Activated naive CD4-positive, alpha-beta T cell (primary cell): ENCODE measurements at regions not wholly inside any gene's neighbourhood (a gene's known extent, or its start where the extent isn't known, plus 50 kb on each side); places are given as distances from the start of the nearest gene placed in this dataset.
A peak's percentile ranks its signal among the peaks of the same experiment; 100 is the strongest.

Experiments
- DNase-seq, 4 experiments: peaks; one replicate each; lab custom pipeline; 2025; lab: John Stamatoyannopoulos, UW

GRCh38 chr3:31224936-31225335 is 307.8 kb upstream of the STT3B start:
- DNase-seq, result no peak

- no peak for DNase-seq
Observed at GRCh38 chr3:31225923-31226322, 306.8 kb upstream of the STT3B start.

- DNase-seq, result peak in 1 of 4 experiments; percentile 10
Observed at GRCh38 chr3:31226346-31226745, 306.4 kb upstream of the STT3B start.

DNA sequence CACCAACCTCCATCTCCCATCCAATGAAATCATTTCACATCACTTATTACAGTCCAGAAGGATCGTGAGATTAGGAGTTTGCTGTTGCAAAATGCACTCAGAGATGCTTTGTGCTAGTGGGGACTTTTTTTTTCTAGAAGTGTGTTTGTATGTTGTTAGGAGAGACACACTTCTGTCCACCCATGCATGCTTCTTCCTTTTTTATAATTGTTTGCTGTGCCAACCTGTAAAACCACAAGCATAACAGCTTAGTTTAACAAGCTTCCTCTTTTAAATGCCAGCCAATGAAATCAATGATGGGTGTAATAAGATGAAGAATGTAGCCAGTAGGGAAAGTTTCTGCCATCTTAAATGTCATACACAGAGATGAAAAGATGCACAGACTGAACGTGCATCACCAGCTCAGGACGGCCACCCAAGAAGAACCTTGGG is 305.6 kb upstream of the STT3B start:
- DNase-seq, result no peak

DNA sequence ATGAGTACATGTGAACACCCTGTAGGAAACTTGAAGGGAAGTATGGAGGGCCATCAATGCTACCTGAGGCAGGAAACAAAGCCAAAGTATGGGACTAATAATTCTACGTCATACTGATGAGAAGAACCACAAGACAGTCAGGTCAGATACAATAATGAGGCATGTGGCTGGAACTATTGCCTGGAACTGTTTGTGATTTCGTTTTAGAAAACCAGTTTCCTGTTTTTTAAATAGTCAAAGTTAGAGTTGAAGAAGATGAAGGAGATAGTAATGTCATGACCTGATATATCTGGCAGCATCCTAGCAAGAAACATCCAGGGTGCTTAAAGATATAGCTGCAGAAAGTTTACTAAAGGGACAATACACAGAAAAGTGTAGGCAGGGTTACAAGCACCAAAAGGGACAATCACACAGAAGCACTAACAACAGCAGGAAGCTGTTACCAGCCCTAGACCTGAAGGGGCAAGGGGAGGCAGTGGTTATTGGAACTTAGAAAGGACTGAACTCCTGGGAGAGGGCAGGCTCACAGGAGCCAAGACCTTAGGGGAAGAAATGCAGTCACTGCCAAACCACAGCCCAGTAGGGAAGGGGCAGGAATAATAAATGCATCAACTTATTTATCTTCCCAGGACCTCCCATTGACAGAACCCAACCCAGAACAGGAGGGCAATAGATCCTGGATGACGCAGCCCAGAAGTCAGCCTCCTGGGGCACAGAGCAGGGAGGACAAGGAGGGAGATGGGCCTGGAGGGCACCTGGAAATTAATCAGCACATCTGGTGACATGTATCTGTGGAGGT is 302.1 kb upstream of the STT3B start:
- no peak for DNase-seq

GRCh38 chr3:31232055-31233025 is 300.4 kb upstream of the STT3B start:
- no peak for DNase-seq

DNA sequence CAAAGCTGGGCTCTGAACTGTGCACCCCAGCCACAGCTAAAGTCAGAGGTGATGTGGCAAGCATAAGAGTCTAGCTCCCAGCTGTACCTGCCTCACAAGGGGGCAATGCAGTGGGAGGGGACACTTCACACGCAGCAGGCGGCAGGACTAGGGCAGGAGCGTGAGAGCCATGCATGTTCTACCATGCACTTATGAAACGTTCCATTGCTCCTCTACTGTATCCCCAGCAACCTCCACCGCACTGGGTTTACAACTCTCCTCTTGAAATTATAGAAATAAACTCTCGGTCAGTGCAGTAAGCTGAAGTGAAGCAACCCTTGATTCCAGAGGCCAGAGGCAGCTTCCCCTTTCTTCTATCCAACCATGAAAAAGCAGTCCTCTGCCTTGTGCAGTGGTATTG is 298.6 kb upstream of the STT3B start:
- no peak for DNase-seq

DNA sequence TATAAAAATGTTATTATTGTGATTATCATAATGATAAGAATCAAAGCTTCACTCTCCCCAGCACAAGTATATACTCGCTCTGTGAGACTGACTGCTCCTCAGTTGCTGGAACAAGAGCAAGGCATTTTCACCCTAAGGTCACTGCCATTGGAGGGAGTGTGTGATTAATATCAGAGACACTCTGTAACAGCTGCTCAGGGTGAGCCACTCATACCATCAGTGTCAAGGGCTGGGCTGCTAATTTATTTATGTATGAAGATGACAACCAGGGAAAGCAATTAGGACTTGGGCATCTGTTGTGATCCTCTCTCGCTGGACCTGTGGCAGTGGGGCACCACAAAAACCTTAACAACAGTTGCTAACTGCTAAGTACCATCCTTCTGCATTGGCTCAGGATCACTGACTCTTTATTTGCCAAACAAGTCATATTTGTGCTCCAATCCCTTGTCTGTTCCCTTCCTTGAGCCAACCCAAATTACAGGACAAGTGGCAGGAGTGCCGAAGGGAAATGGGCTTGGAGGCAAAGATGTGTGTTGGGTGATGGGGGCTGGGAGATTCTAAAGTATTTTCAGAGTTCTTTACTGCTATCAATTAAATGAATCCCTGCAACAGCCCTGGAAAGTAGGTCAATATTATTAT is 297.5 kb upstream of the STT3B start:
- DNase-seq, result no peak

DNA sequence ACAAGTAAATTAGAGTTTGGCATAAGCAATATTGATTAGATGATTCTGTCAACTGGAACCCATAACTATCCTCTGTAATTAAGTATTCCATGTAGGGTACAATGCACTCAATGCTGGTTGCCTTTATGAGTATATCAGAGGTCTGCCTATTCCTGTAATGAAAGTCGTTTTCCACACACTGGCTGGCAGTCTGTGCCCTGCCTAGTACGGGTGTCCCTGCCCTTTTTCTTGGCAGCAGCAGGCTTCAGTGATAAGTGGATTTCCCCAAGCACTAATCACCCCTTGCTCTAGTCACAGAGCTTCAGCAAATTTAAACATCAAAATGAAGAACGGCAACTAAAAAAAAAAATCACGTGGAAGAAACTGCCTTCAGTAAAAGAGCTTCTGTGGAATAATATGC is 294.8 kb upstream of the STT3B start:
- DNase-seq, result no peak

DNA sequence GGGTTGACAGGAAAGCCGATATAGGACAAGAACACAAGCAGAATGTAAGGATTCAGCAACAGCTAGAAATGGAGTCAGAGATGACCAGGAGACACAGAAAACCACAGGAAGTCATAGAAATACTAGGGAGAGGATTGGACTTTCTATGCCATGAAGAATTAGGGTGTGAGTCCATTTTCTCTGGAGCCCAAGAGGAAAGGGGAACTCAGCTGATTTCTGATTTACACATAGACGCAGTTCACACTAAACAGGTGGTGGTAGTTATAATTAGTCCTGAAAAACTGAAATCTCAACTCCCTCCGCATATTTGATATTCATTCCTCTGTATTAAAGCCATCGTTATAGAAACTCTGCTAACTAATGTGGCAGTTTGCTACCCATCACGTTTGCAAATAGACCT is 292.7 kb upstream of the STT3B start:
- no peak for DNase-seq

- no peak for DNase-seq
Observed at GRCh38 chr3:31240466-31240865, 292.3 kb upstream of the STT3B start.

GRCh38 chr3:31240874-31241273 is 291.9 kb upstream of the STT3B start:
- DNase-seq, result no peak

DNA sequence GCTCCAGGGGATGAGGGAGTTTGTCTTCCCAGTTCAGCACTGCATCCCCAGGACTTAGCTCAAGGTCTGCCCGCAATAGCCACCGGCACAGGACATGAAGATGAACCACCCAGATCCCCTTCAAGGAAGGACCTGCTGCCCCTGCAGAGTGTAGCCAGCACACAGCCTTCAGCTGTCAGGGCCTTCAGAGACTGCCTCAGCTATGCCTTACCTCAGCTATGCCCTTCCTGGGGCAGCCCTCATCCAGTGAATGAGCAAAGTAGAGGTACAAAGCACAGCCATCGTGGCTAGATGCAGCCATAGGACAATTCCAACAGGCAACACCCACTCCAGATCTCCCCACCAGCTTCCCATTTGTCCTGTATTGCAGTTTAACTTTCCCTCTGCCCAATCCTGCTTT is 291.2 kb upstream of the STT3B start:
- DNase-seq, result no peak

DNA sequence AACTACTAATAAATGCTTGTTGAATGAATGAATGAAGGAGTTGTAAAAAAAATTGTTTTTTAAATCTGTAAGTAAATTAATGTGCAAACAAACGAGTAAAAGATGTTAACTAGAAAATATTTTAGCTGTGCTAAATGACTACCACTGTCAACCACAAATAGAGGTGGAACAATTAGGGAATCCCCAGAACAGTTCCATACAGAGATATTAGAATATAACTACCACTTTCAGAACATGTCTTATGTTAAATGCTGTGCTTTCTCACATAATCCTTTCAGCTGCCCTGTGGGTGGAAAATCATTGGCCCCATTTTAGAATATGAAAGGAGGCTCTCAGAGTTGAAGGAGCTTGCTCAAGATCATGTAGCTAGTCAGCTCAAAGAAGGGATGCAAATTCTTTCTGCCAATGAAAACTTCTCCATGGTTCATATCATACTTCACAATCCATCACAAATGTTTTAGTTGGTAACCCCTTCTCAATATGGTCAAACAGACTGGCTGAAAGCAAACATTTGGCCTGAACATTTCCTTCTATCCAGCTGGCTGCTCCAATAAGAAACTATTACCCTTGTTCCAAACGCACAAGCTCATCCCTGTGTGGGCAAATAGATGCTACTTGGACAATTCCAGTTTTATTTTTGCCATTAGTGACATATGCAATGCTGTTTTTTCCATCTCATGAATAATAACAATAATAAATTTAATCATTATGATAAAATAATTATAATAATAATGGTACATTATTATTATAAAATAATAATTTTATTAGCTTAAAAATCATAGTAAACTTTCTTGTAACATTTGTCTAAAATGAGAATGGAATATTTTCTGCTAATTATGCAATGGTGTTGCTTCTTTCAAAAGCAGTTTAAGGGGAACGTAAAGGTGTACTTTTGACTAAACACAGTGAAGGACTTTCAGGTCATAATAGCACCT is 290.4 kb upstream of the STT3B start:
- DNase-seq, result no peak

DNA sequence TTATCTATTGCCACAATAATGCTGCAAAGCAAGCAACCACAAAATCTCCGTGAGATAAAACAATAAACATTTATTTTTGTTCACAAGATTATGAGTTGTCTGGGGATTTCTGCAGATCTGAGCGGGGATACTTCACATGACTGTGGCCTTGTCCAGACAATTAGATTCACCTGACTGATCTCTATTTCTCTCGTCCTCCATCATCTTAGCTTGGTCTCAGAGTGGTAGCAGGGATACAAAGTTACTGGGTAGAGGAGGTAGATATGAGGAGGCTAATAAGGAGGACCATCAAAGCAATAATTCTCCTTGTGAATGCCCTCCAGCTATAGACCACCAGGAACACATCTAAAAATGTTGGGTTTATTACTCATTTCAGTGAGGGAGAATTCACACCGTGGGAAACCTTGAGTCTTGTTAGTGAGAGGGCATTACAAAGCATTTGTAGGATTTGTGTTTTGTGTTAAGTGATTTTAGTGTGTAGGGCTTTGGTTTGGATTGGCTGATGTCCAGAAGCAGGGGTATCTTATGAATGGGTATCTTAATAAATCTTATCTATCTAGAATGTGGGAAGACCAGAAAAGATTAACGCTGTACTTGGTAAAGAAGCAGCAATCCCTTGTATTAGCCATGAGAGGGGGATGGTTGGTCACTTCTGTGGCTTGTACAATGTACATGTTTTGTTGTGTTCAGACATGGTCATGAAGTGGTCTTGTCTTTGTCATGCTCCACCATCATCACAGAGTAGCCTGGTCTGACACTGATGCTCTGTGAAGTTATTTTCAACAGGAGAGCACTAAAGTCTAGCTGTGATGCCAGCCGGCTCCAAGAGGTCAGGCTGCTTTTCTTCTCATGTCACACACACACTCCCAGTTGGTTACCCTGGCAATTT is 287.6 kb upstream of the STT3B start:
- no peak for DNase-seq

GRCh38 chr3:31246293-31247062 is 286.2 kb upstream of the STT3B start:
- DNase-seq, result no peak

DNA sequence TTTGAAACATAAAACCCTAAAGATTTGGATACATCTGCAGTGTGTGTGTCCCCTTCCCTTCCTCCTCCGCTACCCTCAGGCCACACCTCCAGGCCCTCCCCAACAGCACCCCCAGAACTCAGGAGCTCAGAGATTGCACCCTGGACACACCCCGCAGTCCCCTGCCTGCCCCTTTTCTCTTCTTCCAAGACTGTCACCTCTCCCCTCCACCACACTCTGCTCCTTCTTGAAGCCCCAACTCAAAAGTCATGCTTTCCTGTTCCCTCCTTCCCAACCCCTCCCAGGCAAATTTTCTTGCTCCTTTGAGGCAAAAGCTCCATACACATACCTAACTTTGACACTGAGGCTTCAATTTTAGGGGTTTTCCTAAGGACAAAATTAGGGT is 285.7 kb upstream of the STT3B start:
- DNase-seq, result no peak

GRCh38 chr3:31247850-31248562 is 284.7 kb upstream of the STT3B start:
- DNase-seq, result no peak

DNA sequence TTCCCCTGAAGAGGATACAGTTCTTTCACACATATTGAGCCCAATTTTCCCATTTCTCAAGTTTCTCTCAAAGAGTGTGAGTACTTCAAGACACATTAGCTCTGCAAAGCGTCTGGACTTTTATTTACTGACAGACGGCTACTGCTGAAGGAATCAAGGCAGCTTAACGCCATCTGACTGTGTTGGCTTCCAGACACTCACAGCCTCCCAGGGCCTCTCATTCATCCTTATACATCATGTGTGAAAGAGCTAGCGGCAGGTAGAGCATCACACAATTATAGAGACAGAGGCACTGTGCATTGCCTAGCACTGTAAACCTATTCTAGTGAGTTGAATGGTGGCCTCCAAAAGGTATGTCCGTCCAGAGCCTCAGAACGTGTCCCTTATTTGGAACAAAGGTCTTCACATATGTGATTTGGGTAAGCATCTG is 284.1 kb upstream of the STT3B start:
- no peak for DNase-seq
